GM12878 (cell line): ENCODE measurements at regions not wholly inside any gene's neighbourhood (a gene's known extent, or its start where the extent isn't known, plus 50 kb on each side); places are given as distances from the start of the nearest gene placed in this dataset.

Experiments
- ATAC-seq: fragments of 200-7000 bp; cut with Tn5 transposase; 3 replicates; pipeline ENCODE4 v1.9.1; 2020; ENCODE audit warnings: mild to moderate bottlenecking, moderate library complexity
- BruUV-seq: library from RNA; stranded (reverse); fragments of 400-500 nt; replicated peaks from 2 replicates; lab custom pipeline; 2021; lab: Mats Ljungman, UMichigan
- CTCF ChIA-PET: fragments of 300-600 bp; sonication (Branson Sonifier 250); formaldehyde crosslinking; extraction: SDS; loops from one replicate; lab custom pipeline; 2021; ENCODE audit warnings: inconsistent platforms; lab: Yijun Ruan, JAX
- POLR2A ChIA-PET: fragments of 350-600 bp; formaldehyde crosslinking; extraction: SDS; loops from one replicate; lab custom pipeline; 2021; ENCODE audit warnings: inconsistent platforms; lab: Charles Lee
- RAD21 ChIA-PET: fragments of 300-600 bp; sonication (Branson Sonifier 250); formaldehyde crosslinking; loops from one replicate; lab custom pipeline; 2023; ENCODE audit warnings: antibody characterized with exemption; ENCODE audit not compliant: unreplicated experiment; lab: Charles Lee
- SMC1A ChIA-PET: fragments of 300-600 bp; sonication (Branson Sonifier 250); formaldehyde crosslinking; loops from one replicate; lab custom pipeline; 2023; ENCODE audit not compliant: unreplicated experiment, uncharacterized antibody; lab: Charles Lee
- DNase-seq: peaks from one replicate; pipeline ENCODE4 v3.0.0-alpha.2; 2011; ENCODE audit warnings: low read depth, low spot score
- FAIRE-seq: peaks from 3 replicates; lab custom pipeline; 2011; peaks lifted over from hg19 to GRCh38; lab: Jason Lieb, UNC
- H2AFZ ChIP-seq: 2 replicates; pipeline ENCODE4 v1.6.0; 2011; ENCODE audit warnings: low read depth, low read length, control low read depth; ENCODE audit not compliant: control insufficient read depth
- H3K27ac ChIP-seq: 2 replicates; pipeline ENCODE4 v1.5.1; 2011; ENCODE audit warnings: control low read depth; ENCODE audit not compliant: control insufficient read depth, insufficient read depth
- H3K27me3 ChIP-seq, 2 experiments: replicated peaks in 1 of 2; 2 replicates each; pipeline versions ENCODE4 v1.6.0 to v1.6.1; 2011; ENCODE audit warnings: low read length in 1 of 2; ENCODE audit not compliant: control insufficient read depth in 2 of 2, insufficient read depth in 2 of 2
- H3K36me3 ChIP-seq, 2 experiments: 2 replicates each; pipeline ENCODE4 v1.5.1; 2011; ENCODE audit warnings: low read length in 1 of 2; ENCODE audit not compliant: control insufficient read depth in 2 of 2, insufficient read depth in 2 of 2
- H3K4me1 ChIP-seq: 2 replicates; pipeline ENCODE4 v1.6.1; 2011; ENCODE audit warnings: mild to moderate bottlenecking, low read length, moderate library complexity, mixed read lengths; ENCODE audit not compliant: control insufficient read depth, insufficient read depth
- H3K4me2 ChIP-seq: 2 replicates; pipeline ENCODE4 v1.6.0; 2011; ENCODE audit warnings: control low read depth; ENCODE audit not compliant: control insufficient read depth, insufficient read depth
- H3K4me3 ChIP-seq: fragments of 200-600 bp; sonication (generic); 2 replicates; pipeline ENCODE4 v1.5.1; 2016
- H3K79me2 ChIP-seq: 2 replicates; pipeline ENCODE4 v1.6.0; 2011; ENCODE audit warnings: low read length; ENCODE audit not compliant: control insufficient read depth, insufficient read depth
- H3K9ac ChIP-seq: 2 replicates; pipeline ENCODE4 v1.8.0; 2011; ENCODE audit warnings: low read length, control low read depth, mixed read lengths; ENCODE audit not compliant: control insufficient read depth, insufficient read depth
- H3K9me3 ChIP-seq: replicated peaks from 3 replicates; pipeline ENCODE4 v1.5.1; 2011; ENCODE audit warnings: mild to moderate bottlenecking, low read length; ENCODE audit not compliant: control insufficient read depth, insufficient read depth
- H4K20me1 ChIP-seq: 2 replicates; pipeline ENCODE4 v1.6.0; 2011; ENCODE audit not compliant: control insufficient read depth, insufficient read depth
- CREM ChIP-seq: IDR thresholded peaks from 2 replicates; pipeline ENCODE4 v1.6.1; 2014; ENCODE audit warnings: antibody characterized with exemption, low read depth
- ESRRA ChIP-seq: IDR thresholded peaks from 2 replicates; pipeline ENCODE4 v1.6.1; 2012; ENCODE audit warnings: mild to moderate bottlenecking, low read length, improper control_type of control experiment
- ETV6 ChIP-seq, 2 experiments: fragments of 450-650 bp in 1 of 2; IDR thresholded peaks in 1 of 2; conservative IDR thresholded peaks in 1 of 2; 2 replicates each; pipeline ENCODE4 v1.6.1; 2014; ENCODE audit warnings: antibody characterized with exemption in 1 of 2, borderline replicate concordance in 1 of 2, low read depth in 1 of 2, mild to moderate bottlenecking in 1 of 2, moderate library complexity in 1 of 2
- JUND ChIP-seq: IDR thresholded peaks from 2 replicates; pipeline ENCODE4 v1.6.1; 2012; ENCODE audit warnings: low read depth, mild to moderate bottlenecking, low read length, improper control_type of control experiment, moderate library complexity
- MTA2 ChIP-seq: fragments of 450-650 bp; IDR thresholded peaks from 2 replicates; pipeline ENCODE4 v1.6.1; 2016; ENCODE audit warnings: low read depth, mild to moderate bottlenecking, moderate library complexity
- NFYB ChIP-seq: IDR thresholded peaks from 2 replicates; pipeline ENCODE4 v1.6.1; 2011; ENCODE audit warnings: low read depth, mild to moderate bottlenecking, low read length, improper control_type of control experiment, moderate library complexity; ENCODE audit not compliant: insufficient read depth
- NR2C1 ChIP-seq: fragments of 450-650 bp; IDR thresholded peaks from 2 replicates; pipeline ENCODE4 v1.6.1; 2017; ENCODE audit warnings: antibody characterized with exemption, mild to moderate bottlenecking, moderate library complexity
- PAX8 ChIP-seq: fragments of 450-650 bp; IDR thresholded peaks from 2 replicates; pipeline ENCODE4 v1.6.1; 2017; ENCODE audit warnings: mild to moderate bottlenecking, moderate library complexity
- RAD21 ChIP-seq: IDR thresholded peaks from 2 replicates; pipeline ENCODE4 v1.6.1; 2011; ENCODE audit warnings: mild to moderate bottlenecking, low read depth, low read length, moderate library complexity; ENCODE audit not compliant: insufficient read depth
- RBBP5 ChIP-seq: fragments of 200-600 bp; sonication (generic); conservative IDR thresholded peaks from 2 replicates; pipeline ENCODE4 v1.6.1; 2016
- RUNX3 ChIP-seq: IDR thresholded peaks from 2 replicates; pipeline ENCODE4 v1.6.1; 2012; ENCODE audit warnings: low read length, inconsistent platforms
- SIX5 ChIP-seq: IDR thresholded peaks from 2 replicates; pipeline ENCODE4 v1.6.1; 2011; ENCODE audit warnings: mild to moderate bottlenecking, low read depth, low read length, moderate library complexity; ENCODE audit not compliant: severe bottlenecking
- SMARCA5 ChIP-seq: fragments of 450-650 bp; IDR thresholded peaks from 2 replicates; pipeline ENCODE4 v1.6.1; 2017; ENCODE audit warnings: mild to moderate bottlenecking
- SUZ12 ChIP-seq: fragments of 200-600 bp; sonication (generic); IDR thresholded peaks from one replicate; pipeline ENCODE4 v1.6.1; 2018; ENCODE audit warnings: antibody characterized with exemption, mild to moderate bottlenecking; ENCODE audit not compliant: unreplicated experiment
- ZBED1 ChIP-seq: IDR thresholded peaks from 2 replicates; pipeline ENCODE4 v1.6.1; 2016; ENCODE audit warnings: borderline replicate concordance
- WGBS: methylation state at CpG from one replicate; pipeline ENCODE4 v1.1.6; 2016; ENCODE audit warnings: low lambda C conversion rate; ENCODE audit not compliant: insufficient replicate concordance, insufficient coverage; ENCODE audit errors: missing lambda C conversion rate; 5-methylcytosine and 5-hydroxymethylcytosine counted together
- in situ Hi-C: fragments of 300-500 bp; cut with MboI; formaldehyde crosslinking; loops from 9 replicates; pipeline ENCODE4 v1.14.3; 2018; ENCODE audit warnings: mixed read lengths
- intact Hi-C: fragments of 100-400 bp; cut with micrococcal nuclease; formaldehyde crosslinking; loops from one replicate; pipeline ENCODE4 v1.14.2; 2022; ENCODE audit not compliant: unreplicated experiment
- TF ChIP-seq, protein P1 (sequence below), 3 experiments: IDR thresholded peaks in 2 of 3; conservative IDR thresholded peaks in 1 of 3; 2 replicates each; pipeline ENCODE4 v1.5.1; 2011; ENCODE audit warnings: low read depth in 3 of 3, low read length in 3 of 3, mild to moderate bottlenecking in 3 of 3, control low read depth in 2 of 3, moderate library complexity in 2 of 3, inconsistent platforms in 1 of 3, mixed read lengths in 1 of 3; ENCODE audit not compliant: control insufficient read depth in 2 of 3, insufficient read depth in 1 of 3; ENCODE audit errors: extremely low read depth in 1 of 3
- TF ChIP-seq, protein P2 (sequence below): fragments of 450-650 bp; IDR thresholded peaks from 2 replicates; pipeline ENCODE4 v1.6.1; 2016; ENCODE audit warnings: mild to moderate bottlenecking
- TF ChIP-seq, protein P3 (sequence below): fragments of 450-650 bp; IDR thresholded peaks from 2 replicates; pipeline ENCODE4 v1.6.1; 2014; ENCODE audit warnings: mild to moderate bottlenecking
- TF ChIP-seq, protein P4 (sequence below): fragments of 150-350 bp; IDR thresholded peaks from 2 replicates; pipeline ENCODE4 v1.6.1; 2014; ENCODE audit warnings: mild to moderate bottlenecking, low read depth, low read length

DNA sequence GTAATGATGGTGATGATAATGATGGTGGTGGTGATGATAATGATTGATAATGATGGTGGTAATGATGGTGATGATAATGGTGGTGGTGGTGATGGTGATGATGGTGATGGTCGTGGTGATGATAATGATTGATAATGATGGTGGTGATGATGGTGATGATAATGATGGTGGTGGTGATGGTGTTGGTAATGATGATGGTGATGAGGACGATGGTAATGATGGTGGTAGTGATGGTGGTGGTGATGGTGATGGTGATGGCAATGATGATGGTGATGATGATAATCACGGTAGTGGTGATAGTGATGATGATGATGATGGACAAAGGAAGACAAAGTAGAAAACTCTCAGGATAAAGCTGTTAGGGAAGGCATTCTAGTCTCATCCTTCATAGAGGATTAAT is 310.5 kb downstream of the MSX2 start (continued):
- TF ChIP-seq, protein P1, sequence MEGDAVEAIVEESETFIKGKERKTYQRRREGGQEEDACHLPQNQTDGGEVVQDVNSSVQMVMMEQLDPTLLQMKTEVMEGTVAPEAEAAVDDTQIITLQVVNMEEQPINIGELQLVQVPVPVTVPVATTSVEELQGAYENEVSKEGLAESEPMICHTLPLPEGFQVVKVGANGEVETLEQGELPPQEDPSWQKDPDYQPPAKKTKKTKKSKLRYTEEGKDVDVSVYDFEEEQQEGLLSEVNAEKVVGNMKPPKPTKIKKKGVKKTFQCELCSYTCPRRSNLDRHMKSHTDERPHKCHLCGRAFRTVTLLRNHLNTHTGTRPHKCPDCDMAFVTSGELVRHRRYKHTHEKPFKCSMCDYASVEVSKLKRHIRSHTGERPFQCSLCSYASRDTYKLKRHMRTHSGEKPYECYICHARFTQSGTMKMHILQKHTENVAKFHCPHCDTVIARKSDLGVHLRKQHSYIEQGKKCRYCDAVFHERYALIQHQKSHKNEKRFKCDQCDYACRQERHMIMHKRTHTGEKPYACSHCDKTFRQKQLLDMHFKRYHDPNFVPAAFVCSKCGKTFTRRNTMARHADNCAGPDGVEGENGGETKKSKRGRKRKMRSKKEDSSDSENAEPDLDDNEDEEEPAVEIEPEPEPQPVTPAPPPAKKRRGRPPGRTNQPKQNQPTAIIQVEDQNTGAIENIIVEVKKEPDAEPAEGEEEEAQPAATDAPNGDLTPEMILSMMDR (IDR thresholded peaks at IDR 0.05 in 2 of 3, conservative IDR thresholded peaks at IDR 0.05 in 1 of 3; ENCODE audit: control insufficient read depth in 2 of 3, extremely low read depth in 1 of 3, insufficient read depth in 1 of 3, low read depth in 3 of 3, low read length in 3 of 3) = no peak
- TF ChIP-seq SUZ12 = no peak
- no peak for TF ChIP-seq ESRRA
- no peak for TF ChIP-seq NFYB
- no peak for TF ChIP-seq RAD21
- TF ChIP-seq RBBP5 = no peak
- no peak for TF ChIP-seq RUNX3

DNA sequence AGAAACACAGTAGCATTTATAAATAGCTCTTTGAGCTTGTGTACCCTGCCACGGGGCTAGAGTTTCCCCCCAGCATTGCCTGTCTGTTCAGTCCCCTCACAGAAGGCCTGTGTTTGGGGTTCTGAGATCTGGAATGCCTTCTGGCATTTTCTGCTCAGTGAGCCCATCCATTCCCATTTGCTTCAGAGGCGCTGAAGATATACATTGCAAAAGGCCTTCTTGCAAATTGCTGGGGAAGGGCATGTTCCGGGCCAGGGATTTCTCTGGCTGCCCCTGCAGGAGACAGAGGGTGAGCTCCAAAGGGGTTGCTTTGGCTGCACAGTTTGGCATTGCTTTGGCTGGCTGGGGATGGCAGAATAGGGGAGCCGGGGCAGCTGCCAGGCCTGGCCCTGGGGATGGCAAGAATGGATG is 308.4 kb downstream of the MSX2 start:
- ChIA-PET POLR2A (no interaction called here), SMC1A (no interaction called here), CTCF (no interaction called here), RAD21 (no interaction called here)
- H3K4me1 ChIP-seq = no peaks in the 10 kb centered on the region
- intact Hi-C loops = no loop called here
- no peaks in the 10 kb centered on the region for H3K27me3 ChIP-seq
- no TSS peak for BruUV-seq
- H2AFZ ChIP-seq = no peak overlapping the region
- no peak overlapping the region for H3K4me3 ChIP-seq
- DNase-seq (no peak), FAIRE-seq (no peak), ATAC-seq (no peak)
- H4K20me1 ChIP-seq = no peaks in the 10 kb centered on the region
- WGBS = 35% methylated on average over 4 of the region's 4 CpGs
- no peak overlapping the region for H3K27ac ChIP-seq
- no peak overlapping the region for H3K9ac ChIP-seq
- no peak overlapping the region for H3K4me2 ChIP-seq
- no peaks in the 10 kb centered on the region for H3K9me3 ChIP-seq
- in situ Hi-C loops = no loop called here
- no peaks in the 10 kb centered on the region for H3K79me2 ChIP-seq
- no peaks in the 10 kb centered on the region for H3K36me3 ChIP-seq
- TF ChIP-seq CREM (no peak), SUZ12 (no peak), ZBED1 (no peak), RAD21 (no peak), MTA2 (no peak), NFYB (no peak), PAX8 (no peak), SMARCA5 (no peak), ETV6 (conservative IDR thresholded peaks at IDR 0.05 in 1 of 2, IDR thresholded peaks at IDR 0.05 in 1 of 2; ENCODE audit: borderline replicate concordance in 1 of 2, low read depth in 1 of 2) (no peak), NR2C1 (no peak), SIX5 (no peak), JUND (no peak)
- TF ChIP-seq, protein P2, sequence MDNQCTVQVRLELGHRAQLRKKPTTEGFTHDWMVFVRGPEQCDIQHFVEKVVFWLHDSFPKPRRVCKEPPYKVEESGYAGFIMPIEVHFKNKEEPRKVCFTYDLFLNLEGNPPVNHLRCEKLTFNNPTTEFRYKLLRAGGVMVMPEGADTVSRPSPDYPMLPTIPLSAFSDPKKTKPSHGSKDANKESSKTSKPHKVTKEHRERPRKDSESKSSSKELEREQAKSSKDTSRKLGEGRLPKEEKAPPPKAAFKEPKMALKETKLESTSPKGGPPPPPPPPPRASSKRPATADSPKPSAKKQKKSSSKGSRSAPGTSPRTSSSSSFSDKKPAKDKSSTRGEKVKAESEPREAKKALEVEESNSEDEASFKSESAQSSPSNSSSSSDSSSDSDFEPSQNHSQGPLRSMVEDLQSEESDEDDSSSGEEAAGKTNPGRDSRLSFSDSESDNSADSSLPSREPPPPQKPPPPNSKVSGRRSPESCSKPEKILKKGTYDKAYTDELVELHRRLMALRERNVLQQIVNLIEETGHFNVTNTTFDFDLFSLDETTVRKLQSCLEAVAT = no peak
- TF ChIP-seq, protein P3, sequence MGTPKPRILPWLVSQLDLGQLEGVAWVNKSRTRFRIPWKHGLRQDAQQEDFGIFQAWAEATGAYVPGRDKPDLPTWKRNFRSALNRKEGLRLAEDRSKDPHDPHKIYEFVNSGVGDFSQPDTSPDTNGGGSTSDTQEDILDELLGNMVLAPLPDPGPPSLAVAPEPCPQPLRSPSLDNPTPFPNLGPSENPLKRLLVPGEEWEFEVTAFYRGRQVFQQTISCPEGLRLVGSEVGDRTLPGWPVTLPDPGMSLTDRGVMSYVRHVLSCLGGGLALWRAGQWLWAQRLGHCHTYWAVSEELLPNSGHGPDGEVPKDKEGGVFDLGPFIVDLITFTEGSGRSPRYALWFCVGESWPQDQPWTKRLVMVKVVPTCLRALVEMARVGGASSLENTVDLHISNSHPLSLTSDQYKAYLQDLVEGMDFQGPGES = no peak
- TF ChIP-seq, protein P4, sequence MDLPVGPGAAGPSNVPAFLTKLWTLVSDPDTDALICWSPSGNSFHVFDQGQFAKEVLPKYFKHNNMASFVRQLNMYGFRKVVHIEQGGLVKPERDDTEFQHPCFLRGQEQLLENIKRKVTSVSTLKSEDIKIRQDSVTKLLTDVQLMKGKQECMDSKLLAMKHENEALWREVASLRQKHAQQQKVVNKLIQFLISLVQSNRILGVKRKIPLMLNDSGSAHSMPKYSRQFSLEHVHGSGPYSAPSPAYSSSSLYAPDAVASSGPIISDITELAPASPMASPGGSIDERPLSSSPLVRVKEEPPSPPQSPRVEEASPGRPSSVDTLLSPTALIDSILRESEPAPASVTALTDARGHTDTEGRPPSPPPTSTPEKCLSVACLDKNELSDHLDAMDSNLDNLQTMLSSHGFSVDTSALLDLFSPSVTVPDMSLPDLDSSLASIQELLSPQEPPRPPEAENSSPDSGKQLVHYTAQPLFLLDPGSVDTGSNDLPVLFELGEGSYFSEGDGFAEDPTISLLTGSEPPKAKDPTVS = no peak
